GM19351 (cell line): ENCODE measurements at regions not wholly inside any gene's neighbourhood (a gene's known extent, or its start where the extent isn't known, plus 50 kb on each side); places are given as distances from the start of the nearest gene placed in this dataset.
"Not testable (repeated sequence)": the region's sequence is repeated elsewhere in the genome, so short reads cannot be mapped to it uniquely, and the experiment has no call there.

Experiments used
- ATAC-seq: cut with Tn5 transposase; IDR thresholded peaks from one replicate; pipeline ENCODE4 v1.9.1; 2021; ENCODE audit warnings: mild to moderate bottlenecking, moderate library complexity; ENCODE audit not compliant: unreplicated experiment

DNA sequence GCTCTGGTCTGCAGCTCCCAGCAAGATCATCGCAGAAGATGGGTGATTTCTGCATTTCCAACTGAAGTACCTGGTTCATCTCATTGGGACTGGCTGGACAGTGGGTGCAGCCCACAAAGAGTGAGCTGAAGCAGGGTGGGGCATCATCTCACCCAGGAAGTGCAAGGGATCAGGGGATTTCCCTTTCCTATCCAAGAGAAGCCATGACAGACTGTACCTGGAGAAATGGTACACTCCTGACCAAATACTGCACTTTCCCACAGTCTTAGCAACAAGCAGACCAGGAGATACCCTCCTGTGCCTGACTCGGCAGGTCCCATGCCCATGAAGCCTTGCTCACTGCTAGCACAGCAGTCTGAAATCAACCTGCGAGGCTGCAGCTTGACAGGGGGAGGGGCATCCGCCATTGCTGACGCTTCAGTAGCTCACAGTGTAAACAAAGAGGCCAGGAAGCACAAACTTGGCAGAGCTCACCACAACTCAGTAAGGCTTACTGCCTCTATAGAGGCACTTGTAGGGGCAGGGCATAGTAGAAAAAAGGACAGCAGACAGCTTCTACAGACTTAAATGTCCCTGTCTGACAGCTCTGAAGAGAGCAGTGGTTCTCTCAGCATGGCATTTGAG lies 60.5 kb downstream of the AREG start:
- not testable (repeated sequence) for ATAC-seq

DNA sequence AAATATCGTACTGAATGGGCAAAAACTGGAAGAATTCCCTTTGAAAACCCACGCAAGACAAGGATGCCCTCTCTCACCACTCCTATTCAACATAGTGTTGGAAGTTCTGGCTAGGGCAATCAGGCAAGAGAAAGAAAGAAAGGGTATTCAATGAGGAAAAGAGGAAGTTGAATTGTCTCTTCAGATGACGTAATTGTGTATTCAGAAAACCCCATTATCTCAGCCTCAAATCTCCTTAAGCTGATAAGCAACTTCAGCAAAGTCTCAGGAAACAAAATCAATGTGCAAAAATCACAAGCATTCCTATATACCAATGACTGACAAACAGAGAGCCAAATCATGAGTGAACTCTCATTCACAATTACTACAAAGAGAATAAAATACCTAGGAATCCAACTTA lies 64.4 kb downstream of the AREG start:
- ATAC-seq, result not testable (repeated sequence)

DNA sequence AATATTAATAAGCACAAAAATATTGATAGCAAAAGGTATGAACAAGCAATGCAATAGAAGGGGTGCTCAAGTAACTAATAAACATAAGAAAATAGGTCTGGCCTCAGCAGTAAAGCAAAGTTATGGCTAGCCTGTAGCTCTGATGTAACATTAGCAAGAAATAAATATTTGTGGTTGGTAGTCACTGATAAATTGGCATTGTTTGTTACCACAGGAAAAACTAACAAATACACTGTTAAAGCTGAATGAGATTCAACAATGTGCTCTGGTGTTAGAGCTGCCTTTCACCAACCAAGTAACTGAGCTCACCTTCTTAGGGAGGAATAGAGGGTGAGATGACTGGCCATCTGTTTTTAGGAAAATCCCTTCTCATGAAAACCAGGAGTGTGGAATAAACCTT lies 71.4 kb downstream of the AREG start:
- no peak for ATAC-seq

DNA sequence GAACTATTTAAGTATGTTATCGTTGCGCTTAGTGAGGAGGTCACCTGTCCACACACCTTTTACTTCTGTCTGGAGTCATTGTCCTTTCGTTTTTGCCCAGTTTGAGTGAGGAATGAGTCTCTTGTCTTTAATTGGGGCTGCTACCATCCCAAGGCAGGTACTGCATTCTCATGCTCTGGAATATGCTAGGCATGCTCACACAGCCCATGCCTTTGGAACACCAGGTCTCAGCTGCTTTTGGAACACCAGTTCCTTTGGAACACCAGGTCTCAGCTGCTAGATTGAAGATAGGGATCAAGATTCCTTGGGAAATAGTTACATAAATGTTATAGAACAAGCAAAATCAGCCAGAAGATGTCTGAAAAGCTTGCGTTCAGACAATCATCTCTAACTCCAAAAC lies 73.1 kb downstream of the AREG start:
- no peak for ATAC-seq

DNA sequence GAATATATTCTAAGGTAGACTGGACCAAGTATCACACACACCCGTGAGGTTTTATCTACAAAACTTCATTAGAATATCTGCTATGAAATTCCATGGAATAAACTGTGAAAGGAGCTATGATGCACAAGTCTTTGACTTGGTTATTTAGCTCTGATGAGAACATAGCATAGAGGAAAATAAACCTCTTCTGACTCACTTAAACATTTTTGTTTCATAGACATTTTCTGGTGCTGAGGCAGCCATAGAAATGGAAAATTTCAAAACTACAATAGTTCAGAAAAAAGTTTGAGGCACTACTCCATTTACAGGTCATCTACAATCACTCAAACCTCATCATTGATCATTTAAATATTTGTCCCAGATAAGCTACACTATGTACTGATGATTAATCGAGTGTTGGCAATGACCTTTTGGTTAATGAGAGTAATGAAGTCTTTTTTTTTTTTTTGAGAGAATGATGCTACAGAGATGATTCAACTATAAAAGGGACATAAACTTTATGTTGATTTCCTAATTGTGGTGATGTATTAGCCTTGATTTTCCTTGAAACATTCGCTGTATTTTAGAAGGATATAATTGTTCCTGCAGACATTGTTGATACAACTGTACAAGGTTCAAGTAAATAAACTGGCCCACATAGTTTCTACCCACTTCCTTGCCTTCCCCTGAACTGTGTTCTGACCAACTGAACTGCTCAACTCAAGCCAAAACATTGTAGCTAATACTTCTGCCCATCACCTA lies 77.5 kb downstream of the AREG start:
- ATAC-seq, result no peak

DNA sequence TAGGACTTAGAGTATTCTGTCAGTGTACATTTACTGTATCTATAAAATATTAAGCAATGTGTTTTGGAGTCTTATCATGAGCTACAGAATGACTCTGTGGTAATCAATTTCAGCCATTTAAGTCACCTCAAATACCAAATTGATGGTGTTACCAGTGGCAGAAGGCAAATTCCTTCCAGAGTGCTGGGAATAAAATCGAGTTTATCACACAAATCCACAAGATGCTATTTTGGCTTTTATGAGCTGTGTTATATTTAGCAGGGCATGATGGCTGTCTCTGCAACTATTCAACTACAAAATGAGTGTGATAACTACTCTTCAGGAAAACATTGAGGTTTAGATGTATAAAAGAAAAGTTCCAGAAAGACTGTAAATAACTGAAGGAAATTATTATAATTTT lies 78.2 kb downstream of the AREG start:
- ATAC-seq, result no peak

DNA sequence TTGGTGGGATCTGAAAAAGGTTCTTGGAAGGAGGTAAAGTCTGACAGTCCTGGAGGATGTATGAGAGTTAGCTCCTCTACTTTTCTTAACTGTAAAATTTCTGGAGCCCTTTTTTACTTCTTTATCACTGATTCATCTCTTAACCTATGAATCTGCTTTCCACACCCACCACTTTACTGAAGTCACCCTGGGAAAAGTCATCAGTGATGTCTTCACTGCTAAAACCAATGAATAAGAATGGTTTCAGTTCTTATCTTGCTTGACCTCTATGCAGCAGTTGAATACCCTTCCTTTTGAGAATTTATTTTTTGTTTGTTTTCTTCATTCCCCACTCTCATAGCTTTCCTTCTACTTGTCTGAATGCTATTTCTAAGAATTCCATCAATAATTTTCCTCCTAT lies 80.0 kb downstream of the AREG start:
- peak; percentile 51 for ATAC-seq

DNA sequence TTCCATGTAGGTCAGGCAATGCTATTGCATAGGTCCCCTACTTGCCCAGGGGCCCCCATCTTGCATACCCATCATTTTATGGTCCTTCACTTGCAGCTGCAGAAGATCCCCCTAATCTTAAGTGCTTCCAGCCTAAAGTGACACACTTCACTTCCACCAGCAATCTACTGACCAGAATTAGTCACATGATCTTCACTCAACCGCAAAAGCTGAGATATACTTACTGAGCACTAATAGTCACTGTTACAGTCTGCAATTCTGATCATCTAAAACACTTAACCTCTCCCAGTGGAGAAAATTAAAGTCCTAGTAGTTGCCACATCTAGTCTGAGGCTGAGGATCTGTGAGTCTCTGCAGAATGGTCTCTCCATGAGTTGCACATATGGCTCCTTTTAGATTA lies 82.1 kb downstream of the AREG start:
- ATAC-seq, result no peak

DNA sequence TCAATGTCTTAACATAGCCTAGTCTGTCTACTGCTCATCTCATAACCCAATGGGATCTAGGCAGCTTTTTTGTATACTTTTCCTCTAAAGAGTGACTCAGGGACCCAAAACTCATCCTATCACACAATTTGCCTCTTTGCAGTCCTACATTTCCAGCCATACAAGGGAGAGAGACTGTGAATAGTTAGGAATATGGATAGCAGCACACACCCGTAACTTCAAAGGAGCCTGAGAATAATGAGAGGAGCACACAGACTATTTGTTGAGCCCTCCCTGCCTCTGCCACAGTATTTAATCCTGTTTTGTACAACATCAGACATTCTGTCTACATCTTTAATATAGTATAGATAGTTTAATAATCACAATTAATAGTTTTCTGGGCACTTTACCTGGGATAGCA lies 83.2 kb downstream of the AREG start:
- ATAC-seq, result no peak

DNA sequence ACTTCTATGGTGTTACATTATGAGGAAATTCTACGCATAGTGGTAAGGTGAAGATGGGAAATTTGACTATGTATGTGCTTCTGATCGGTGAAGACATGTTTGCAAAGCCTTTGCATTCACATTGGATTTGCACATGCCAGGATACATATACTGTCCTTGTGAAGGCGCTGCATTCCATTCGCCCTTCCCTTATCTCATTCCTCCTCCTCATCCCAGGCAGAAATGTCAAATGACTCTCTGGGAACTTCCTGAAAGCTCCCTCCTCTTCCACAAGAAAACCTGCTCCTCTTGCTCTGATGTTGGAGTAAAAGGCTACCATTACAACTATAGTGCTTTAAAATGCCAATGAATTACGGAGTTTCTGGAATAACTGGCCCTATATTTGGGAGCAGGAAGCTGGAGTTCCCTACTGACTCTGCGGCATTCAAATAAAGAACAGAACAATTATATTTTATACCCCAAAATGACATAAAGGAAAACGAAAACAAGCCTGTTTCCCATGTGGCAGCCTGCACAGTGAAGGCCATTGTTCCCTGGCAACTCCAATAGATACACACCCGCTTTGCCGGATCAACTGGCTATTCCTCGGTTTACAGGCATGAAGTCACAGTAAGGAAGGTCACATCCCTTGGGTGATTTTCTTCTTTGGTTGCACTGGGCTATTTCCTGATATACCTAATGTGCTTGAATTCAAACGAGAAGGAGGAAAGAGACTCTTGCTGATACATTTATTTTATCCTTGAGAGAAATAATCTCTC lies 84.5 kb downstream of the AREG start:
- ATAC-seq, result no peak

DNA sequence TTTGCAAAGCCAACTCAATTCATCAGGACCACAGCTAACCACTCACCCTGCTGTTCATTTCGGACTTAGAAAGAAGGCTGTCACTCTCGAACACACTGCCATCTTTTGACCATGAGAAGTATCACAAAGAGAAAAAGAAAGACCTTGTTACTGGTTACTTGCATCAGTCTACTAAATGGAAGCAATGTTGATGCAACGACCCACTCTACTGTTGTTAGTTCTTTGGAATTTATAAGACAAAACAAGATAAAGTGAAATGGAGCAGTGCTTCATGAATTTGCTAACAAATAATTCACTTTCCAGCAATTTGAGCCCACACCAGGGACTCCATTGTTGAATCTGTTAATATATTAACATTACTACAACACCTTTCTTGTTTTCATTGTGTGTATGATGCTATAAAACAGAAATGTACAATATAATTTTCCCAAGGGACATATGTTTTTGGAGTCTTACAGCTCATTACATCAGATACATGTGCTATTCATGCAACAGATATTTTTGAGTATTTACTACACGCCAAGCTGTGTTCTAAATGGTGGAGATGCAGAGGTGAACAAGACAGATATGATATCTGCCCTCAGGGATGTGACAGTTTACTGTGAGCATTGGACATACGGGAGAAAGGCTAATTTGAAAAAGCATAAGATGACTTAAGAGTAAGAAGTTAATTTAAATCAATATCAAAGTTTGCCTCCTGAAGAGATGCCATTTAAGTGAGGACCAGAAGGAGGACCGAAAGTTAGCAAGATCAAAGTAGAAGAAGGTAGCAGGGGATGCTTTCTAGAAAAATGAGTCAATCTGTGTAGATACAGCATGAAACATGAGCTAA lies 87.2 kb downstream of the AREG start:
- peak; percentile 94 for ATAC-seq

DNA sequence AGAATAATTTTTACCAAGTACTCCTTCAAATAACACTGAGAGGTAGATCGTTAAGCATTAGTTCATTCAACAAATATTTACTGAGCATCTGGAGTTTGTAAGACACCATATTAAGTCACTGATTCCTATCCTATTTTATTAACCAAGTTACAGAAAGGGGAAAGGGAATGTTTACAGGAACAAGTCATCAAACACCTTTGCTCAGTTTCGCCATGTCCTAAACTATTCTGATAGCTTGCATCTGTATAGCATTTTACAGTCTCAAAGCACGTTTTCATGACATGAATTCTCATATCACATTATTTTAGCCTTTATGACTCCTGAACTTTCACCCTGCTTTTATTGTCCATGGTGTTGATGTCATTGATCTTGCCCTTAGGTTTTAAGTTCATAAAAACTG lies 89.2 kb downstream of the AREG start:
- no peak for ATAC-seq

DNA sequence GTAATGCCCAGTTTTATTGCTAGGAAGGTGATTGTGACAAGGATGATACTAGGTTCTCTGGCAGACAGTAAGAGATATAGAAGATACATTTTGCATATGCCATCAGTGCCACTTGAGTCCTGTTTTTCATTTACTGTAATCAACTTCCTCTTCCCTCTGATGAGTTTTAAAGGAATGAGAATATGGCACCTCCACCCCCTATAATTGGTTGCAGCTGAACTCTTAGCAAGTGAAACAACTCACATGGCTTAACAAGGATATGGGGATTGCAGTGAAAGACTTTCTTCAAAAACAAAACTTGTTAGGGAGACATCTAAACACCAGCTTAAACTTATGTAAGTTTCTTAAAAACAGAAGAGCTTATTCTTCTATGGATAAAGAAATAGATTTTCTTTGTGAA lies 90.0 kb downstream of the AREG start:
- ATAC-seq, result no peak

DNA sequence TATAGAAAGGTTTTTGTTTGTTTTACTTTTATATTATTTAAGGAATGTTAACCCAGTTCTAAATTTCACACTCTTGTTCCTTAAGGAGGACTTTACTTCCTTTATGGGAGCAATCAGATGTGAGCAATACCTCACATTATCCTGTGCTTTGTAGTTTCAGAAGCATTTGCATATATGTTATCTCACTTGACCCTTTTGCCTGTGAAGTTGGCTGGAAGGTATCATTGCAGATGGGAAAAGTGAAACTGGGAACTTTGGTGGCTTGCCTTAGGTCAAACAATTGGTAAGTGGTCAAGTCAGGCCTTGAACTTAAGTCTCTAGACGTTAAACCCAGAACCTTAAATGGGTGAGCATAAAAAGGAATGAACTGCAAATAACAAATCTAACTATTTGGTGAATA lies 90.6 kb downstream of the AREG start:
- ATAC-seq, result no peak

DNA sequence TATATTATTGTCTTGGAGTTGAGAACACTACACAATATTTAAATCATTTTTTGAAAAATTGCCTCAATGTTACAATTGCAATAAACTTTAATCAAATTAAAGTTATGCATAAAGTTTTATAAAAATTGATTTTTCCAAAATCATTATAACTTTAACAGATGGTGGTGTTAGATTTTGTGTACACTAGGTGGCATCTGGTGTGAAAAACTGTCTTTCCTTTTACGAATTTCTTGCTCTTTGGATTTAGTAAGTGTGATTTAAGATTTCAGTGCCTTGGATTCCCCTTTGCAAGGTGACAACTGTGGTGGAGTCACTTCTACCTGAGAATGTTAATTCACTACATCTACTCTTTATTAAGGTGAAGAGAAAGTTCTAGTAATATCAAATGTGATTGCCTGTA lies 91.6 kb downstream of the AREG start:
- ATAC-seq, result no peak

DNA sequence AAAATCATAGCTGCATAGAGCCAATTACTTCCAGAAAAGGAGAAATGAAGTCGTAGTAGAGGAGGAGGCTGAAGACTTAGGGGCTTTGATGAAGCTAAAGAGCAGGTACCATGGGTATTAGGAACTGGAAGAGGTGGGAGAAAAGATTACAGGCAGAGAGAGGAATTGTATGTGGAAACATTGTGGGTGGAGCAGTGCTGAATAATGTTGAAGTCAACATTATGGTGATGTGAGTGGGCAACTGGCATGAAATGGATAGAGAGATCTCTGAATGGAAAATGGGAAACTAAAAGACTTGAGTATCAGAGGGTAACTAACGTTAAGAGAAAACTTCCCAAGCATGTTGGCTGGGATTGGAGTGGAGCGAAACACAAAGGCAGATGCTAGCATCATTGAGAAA lies 92.5 kb downstream of the AREG start:
- ATAC-seq, result no peak

DNA sequence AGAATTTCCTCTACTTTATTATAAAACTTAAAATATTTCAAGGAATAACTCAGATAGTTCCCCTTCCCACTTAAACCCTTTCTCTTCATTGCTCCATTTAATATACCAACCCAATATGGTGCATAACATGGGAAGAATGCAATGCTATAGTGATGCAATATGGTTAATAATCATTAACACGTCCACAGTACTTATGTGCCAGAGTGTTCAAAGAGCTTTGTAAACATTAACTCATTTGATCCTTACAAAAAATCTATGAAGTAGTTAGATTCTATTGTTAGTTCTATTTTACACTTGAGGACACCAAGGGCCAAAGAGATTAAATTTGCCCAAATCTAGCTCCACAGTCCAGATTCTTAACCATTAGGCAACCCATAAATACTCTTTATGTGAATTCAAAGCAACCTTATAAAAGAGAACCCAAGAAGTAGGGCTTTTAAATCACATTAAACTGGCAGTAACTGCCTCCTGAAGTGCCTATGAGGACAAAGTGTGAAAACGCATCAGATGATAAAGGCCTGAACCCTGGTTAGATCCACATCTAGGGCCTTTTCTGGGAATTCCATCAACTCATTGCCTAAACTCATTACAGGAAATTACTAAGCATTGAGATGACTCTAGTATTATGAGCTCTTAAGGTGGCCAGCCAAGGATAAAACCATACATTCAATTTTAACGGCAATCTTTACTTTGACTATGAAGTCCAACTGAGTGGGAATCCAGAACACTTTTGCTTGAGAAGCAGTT lies 94.3 kb downstream of the AREG start:
- no peak for ATAC-seq

DNA sequence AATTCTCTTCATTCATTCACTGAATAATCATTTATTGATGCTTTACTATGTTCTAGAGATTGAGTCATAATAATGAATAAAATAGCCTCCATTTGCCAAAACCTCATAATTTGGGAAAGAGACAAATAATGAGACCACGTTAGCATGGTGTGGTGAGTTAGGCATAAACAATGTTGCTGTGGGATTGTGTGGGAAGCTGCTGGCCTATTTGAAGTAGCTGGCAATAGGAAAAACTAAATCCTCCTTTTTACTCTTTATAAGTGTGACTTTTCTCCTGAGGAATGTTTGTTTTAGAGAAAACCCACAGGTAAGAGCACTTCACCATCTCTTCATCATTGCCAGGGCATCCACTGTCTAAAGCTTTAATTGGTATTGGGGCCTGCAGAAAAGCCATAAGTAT lies 95.3 kb downstream of the AREG start:
- no peak for ATAC-seq

DNA sequence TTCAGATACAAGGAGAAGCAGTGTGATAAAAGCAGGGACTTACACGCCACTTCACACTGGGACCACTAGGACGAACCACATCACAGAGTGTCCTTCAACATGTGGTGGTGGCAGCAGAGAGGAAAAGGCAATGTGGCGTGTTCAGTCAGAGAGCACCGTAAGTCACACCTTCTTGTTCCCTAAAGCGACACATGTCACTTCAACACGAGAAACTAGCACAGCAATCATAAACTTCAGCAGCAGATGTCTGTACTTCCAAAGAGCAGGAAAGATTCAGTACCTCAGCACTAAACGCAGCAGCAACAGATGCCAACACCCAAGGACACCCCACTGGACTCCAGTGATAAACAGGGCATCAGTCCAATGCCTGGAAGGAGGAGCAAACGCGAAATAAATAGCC lies 96.7 kb downstream of the AREG start:
- ATAC-seq, result no peak

DNA sequence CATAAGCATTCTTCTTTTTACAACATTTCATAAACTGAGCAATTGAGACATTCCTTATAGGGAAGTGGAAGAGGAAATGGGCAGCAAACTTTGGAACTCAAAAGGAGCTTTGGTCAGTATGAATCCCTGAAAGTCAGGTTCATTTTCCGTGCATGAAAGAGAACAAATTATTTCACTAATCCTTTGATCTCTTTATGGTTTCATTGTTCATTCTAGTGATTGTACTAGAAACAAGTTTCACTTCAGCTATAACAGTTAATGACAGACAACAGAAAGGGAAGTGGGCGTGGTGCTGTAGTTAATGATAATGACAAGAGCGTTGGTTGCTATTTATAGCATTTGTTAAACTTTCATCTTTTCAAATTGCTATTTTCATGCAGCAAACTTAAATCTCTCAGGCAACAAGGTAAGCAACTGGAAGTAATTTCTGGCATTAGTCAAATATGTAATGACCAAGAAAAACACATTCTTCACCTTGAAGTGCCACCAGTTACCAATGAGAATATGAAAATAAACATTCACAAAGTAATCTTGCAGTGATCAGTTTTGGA lies 98.4 kb downstream of the AREG start:
- ATAC-seq, result peak; percentile 89
